ENCODE measurements at regions not wholly inside any gene's neighbourhood (a gene's known extent, or its start where the extent isn't known, plus 50 kb on each side); places are given as distances from the start of the nearest gene placed in this dataset.

DNA sequence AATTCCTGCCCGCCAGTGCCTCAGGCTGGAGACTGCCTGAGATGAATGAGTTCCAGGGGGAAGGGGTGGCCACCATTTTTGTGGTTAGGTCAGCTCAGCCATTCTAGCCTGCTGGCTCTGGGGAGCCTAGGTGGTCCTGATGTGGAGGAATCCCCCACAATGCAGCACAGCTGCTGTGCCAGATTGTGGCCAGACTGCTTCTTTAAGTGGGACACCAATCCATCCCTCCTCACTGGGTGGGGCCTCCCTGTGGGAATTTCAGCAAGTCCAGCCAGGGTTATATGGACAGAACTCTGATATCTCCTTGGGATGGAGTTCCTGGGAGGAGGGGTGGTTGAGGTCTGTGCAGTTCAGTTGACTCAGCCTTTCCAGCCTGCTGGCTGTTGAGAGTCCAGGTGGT lies 51.2 kb upstream of the DAP start:
- H3K36me3 ChIP-seq (ENCODE audit: control insufficient read depth in 2 of 2, extremely low read depth in 1 of 2, insufficient read depth in 2 of 2, low read length in 2 of 2): no peaks in the 10 kb centered on the region
- no peak overlapping the region for H3K4me3 ChIP-seq (replicated peaks in 1 of 3; ENCODE audit: insufficient read depth in 1 of 3, low read depth in 1 of 3, low read length in 3 of 3)
- dilution Hi-C loops (cut with MboI; ENCODE audit: extremely low pct_ligation_motif_present, low sequenced_read_pairs) (no loop called here), intact Hi-C loops (cut with micrococcal nuclease) (no loop called here)
- H2AFZ ChIP-seq (ENCODE audit: low read depth, low read length): no peak overlapping the region
- peaks cover 2% of the 10 kb centered on the region in 2 experiments for H3K27me3 ChIP-seq (ENCODE audit: control insufficient read depth in 2 of 2, insufficient read depth in 2 of 2, low read length in 2 of 2)
- H3K9me3 ChIP-seq (replicated peaks; ENCODE audit: control insufficient read depth, insufficient read depth, low read length): no peaks in the 10 kb centered on the region
- H3K4me2 ChIP-seq (ENCODE audit: insufficient read depth, low read length): no peak overlapping the region
- DNase-seq (ENCODE audit: low read depth, low spot score): no peak
- BruUV-seq (replicated peaks): no TSS peak
- H3K9ac ChIP-seq (replicated peaks; ENCODE audit: extremely low read depth, insufficient read depth, low read length): no peak overlapping the region
- TF ChIP-seq, protein P1, sequence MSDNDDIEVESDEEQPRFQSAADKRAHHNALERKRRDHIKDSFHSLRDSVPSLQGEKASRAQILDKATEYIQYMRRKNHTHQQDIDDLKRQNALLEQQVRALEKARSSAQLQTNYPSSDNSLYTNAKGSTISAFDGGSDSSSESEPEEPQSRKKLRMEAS (IDR thresholded peaks at IDR 0.05; ENCODE audit: insufficient read depth, insufficient read length): no peak
- TF ChIP-seq FOS (IDR thresholded peaks at IDR 0.05; ENCODE audit: borderline replicate concordance, insufficient read depth, low read length): no peak
- no peak for TF ChIP-seq POLR2A (IDR thresholded peaks at IDR 0.05; ENCODE audit: low read depth, low read length)
- TF ChIP-seq, protein P2, sequence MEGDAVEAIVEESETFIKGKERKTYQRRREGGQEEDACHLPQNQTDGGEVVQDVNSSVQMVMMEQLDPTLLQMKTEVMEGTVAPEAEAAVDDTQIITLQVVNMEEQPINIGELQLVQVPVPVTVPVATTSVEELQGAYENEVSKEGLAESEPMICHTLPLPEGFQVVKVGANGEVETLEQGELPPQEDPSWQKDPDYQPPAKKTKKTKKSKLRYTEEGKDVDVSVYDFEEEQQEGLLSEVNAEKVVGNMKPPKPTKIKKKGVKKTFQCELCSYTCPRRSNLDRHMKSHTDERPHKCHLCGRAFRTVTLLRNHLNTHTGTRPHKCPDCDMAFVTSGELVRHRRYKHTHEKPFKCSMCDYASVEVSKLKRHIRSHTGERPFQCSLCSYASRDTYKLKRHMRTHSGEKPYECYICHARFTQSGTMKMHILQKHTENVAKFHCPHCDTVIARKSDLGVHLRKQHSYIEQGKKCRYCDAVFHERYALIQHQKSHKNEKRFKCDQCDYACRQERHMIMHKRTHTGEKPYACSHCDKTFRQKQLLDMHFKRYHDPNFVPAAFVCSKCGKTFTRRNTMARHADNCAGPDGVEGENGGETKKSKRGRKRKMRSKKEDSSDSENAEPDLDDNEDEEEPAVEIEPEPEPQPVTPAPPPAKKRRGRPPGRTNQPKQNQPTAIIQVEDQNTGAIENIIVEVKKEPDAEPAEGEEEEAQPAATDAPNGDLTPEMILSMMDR (IDR thresholded peaks at IDR 0.05; ENCODE audit: extremely low read depth in 1 of 2, insufficient read depth in 1 of 2, low read depth in 1 of 2, low read length in 2 of 2): no peak
- no peak for TF ChIP-seq POLR2AphosphoS5 (IDR thresholded peaks at IDR 0.05; ENCODE audit: insufficient read depth, low read depth, low read length)
- no peak for TF ChIP-seq GATA2 (IDR thresholded peaks at IDR 0.05; ENCODE audit: insufficient read depth, insufficient read length, low read depth, low read length)
- TF ChIP-seq EZH2 (IDR thresholded peaks at IDR 0.05; ENCODE audit: borderline replicate concordance, low read depth, low read length, severe bottlenecking): no peak
- TF ChIP-seq MYC (IDR thresholded peaks at IDR 0.05; ENCODE audit: low read depth, low read length): no peak
- TF ChIP-seq JUN (IDR thresholded peaks at IDR 0.05; ENCODE audit: borderline replicate concordance, insufficient read depth, insufficient read length, low read depth): no peak
- H4K20me1 ChIP-seq (replicated peaks; ENCODE audit: control insufficient read depth, extremely low read depth, insufficient read depth, low read length): no peaks in the 10 kb centered on the region
- CTCF ChIA-PET: no interaction called here
- H3K4me1 ChIP-seq (ENCODE audit: control insufficient read depth, extremely low read depth, insufficient read depth, low read length): no peaks in the 10 kb centered on the region
- no peaks in the 10 kb centered on the region for H3K9me1 ChIP-seq (replicated peaks; ENCODE audit: control insufficient read depth, extremely low read depth, insufficient read depth, low read length)
- POLR2A ChIA-PET: no interaction called here
- H3K79me2 ChIP-seq (ENCODE audit: control insufficient read depth, insufficient read depth, low read length): no peaks in the 10 kb centered on the region
- no peak for FAIRE-seq
- no peak overlapping the region for H3K27ac ChIP-seq (ENCODE audit: insufficient read depth, low read depth, low read length)

Measured in endothelial cell of umbilical vein (primary cell).